ENCODE measurements at regions not wholly inside any gene's neighbourhood (a gene's known extent, or its start where the extent isn't known, plus 50 kb on each side); places are given as distances from the start of the nearest gene placed in this dataset.

DNA sequence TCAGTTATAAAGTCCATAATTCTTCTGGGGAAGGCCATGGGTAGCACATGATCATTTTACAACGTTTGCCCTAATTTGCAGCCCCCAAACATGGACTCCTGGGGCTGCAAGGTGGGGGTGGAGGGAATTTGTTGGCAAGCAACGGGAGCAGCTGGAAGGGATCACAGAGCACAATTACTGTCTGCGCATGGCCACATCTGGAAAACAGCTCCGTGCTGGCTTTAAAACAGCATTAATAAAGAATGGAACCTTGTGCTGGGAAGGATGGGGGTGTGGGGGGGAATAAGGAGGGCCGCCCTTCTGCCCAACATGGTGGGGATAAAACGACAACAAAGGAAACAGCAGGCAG lies 60.9 kb upstream of the SLC14A2 start:
- Histone ChIP-seq H3K4me1 (peaks cover 0 to 8% (median 0%) of the 10 kb centered on the region in 4 donors), H3K36me3 (no peaks in the 10 kb centered on the region), H3K27ac (no peak overlapping the region), H3K4me3 (no peak overlapping the region), H3K9me3 (no peaks in the 10 kb centered on the region), H3K27me3 (no peaks in the 10 kb centered on the region)
- TF ChIP-seq POLR2AphosphoS5 (IDR thresholded peaks at IDR 0.05) (no peak), EP300 (IDR thresholded peaks at IDR 0.05) (no peak), POLR2A (IDR thresholded peaks at IDR 0.05) (no peak)
- TF ChIP-seq, protein P1, sequence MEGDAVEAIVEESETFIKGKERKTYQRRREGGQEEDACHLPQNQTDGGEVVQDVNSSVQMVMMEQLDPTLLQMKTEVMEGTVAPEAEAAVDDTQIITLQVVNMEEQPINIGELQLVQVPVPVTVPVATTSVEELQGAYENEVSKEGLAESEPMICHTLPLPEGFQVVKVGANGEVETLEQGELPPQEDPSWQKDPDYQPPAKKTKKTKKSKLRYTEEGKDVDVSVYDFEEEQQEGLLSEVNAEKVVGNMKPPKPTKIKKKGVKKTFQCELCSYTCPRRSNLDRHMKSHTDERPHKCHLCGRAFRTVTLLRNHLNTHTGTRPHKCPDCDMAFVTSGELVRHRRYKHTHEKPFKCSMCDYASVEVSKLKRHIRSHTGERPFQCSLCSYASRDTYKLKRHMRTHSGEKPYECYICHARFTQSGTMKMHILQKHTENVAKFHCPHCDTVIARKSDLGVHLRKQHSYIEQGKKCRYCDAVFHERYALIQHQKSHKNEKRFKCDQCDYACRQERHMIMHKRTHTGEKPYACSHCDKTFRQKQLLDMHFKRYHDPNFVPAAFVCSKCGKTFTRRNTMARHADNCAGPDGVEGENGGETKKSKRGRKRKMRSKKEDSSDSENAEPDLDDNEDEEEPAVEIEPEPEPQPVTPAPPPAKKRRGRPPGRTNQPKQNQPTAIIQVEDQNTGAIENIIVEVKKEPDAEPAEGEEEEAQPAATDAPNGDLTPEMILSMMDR (IDR thresholded peaks at IDR 0.05) = no peak
- 53 to 63% (median 61%) methylated on average over 6 of the region's 6 CpGs for WGBS, 5 donors
- peak in 1 of 2 donors; percentile 71 for DNase-seq
- intact Hi-C loops (cut with DNase I; ENCODE audit: low total_unique reads) = no loop called here

GRCh38 chr18:45556222-45556621 lies 59.1 kb upstream of the SLC14A2 start:
- Histone ChIP-seq H3K9me3 (no peaks in the 10 kb centered on the region), H3K27me3 (no peaks in the 10 kb centered on the region), H3K4me3 (no peak overlapping the region), H3K36me3 (no peaks in the 10 kb centered on the region), H3K4me1 (peaks cover 0 to 8% (median 0%) of the 10 kb centered on the region in 4 donors), H3K27ac (no peak overlapping the region)
- WGBS, 5 donors = 88 to 96% (median 89%) methylated on average over 2 of the region's 2 CpGs
- TF ChIP-seq EP300 (IDR thresholded peaks at IDR 0.05) (no peak), POLR2AphosphoS5 (IDR thresholded peaks at IDR 0.05) (no peak), POLR2A (IDR thresholded peaks at IDR 0.05) (no peak)
- TF ChIP-seq, protein P1 (IDR thresholded peaks at IDR 0.05) = no peak
- DNase-seq = no peak
- intact Hi-C loops (cut with DNase I; ENCODE audit: low total_unique reads) = no loop called here

- TF ChIP-seq EP300 (IDR thresholded peaks at IDR 0.05) (no peak), POLR2AphosphoS5 (IDR thresholded peaks at IDR 0.05) (no peak), POLR2A (IDR thresholded peaks at IDR 0.05) (no peak)
- TF ChIP-seq, protein P1 (IDR thresholded peaks at IDR 0.05) = no peak
- no peaks in the 10 kb centered on the region for H3K27me3 ChIP-seq
- peaks cover 0 to 8% (median 0%) of the 10 kb centered on the region in 4 donors for H3K4me1 ChIP-seq
- intact Hi-C loops (cut with DNase I; ENCODE audit: low total_unique reads) = no loop called here
- no peaks in the 10 kb centered on the region for H3K36me3 ChIP-seq
- H3K9me3 ChIP-seq = no peaks in the 10 kb centered on the region
- WGBS, 5 donors = 64 to 76% (median 69%) methylated on average over 4 of the region's 4 CpGs
- H3K4me3 ChIP-seq = no peak overlapping the region
- no peak for DNase-seq
- no peak overlapping the region for H3K27ac ChIP-seq
These were observed 58.0 kb upstream of the SLC14A2 start for GRCh38 chr18:45557287-45557686.

DNA sequence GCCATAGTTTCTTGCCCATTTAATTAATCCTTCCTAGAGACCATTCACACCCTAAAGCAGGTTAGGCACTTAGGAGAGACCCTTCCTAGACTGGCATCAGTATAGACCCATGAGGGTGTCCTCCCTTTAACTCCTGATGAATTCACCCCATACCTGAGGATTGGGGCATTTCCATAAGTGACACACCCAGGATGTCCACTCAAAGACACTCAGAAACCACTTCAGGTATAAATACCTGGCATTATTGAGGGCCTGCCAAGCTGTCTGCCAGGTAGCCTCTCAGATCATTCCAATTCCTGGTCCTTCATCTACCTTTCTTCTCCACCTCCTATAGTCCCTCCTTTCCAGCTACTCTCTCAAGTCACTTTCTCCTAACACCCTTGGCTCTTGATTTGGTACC lies 57.5 kb upstream of the SLC14A2 start:
- intact Hi-C loops (cut with DNase I; ENCODE audit: low total_unique reads) = no loop called here
- TF ChIP-seq POLR2A (IDR thresholded peaks at IDR 0.05) (no peak), POLR2AphosphoS5 (IDR thresholded peaks at IDR 0.05) (no peak), EP300 (IDR thresholded peaks at IDR 0.05) (no peak)
- TF ChIP-seq, protein P1 (IDR thresholded peaks at IDR 0.05) = no peak
- Histone ChIP-seq H3K9me3 (no peaks in the 10 kb centered on the region), H3K36me3 (no peaks in the 10 kb centered on the region), H3K4me3 (no peak overlapping the region), H3K4me1 (peaks cover 0 to 8% (median 0%) of the 10 kb centered on the region in 4 donors), H3K27me3 (no peaks in the 10 kb centered on the region), H3K27ac (no peak overlapping the region)
- no peak for DNase-seq

Data from stomach (tissue), 8 donors.